HG02981 (cell line): ENCODE measurements at regions not wholly inside any gene's neighbourhood (a gene's known extent, or its start where the extent isn't known, plus 50 kb on each side); places are given as distances from the start of the nearest gene placed in this dataset.
A peak's percentile ranks its signal among the peaks of the same experiment; 100 is the strongest.

Experiments
- ATAC-seq: cut with Tn5 transposase; IDR thresholded peaks from one replicate; pipeline ENCODE4 v1.9.1; 2021; ENCODE audit warnings: mild to moderate bottlenecking, moderate library complexity; ENCODE audit not compliant: unreplicated experiment

- ATAC-seq: no peak
These were observed 483.0 kb upstream of the ID2 start for GRCh38 chr2:8198766-8199382.

GRCh38 chr2:8202132-8202531, 479.7 kb upstream of the ID2 start:
- ATAC-seq: peak; percentile 92

- ATAC-seq: no peak
These were observed 478.5 kb upstream of the ID2 start for GRCh38 chr2:8203364-8203763.

- ATAC-seq: no peak
These were observed 477.1 kb upstream of the ID2 start for GRCh38 chr2:8204711-8205110.

GRCh38 chr2:8209494-8209893, 472.4 kb upstream of the ID2 start:
- no peak for ATAC-seq

- ATAC-seq: no peak
These were observed 470.5 kb upstream of the ID2 start for GRCh38 chr2:8211384-8211783.

- ATAC-seq: no peak
These were observed 469.6 kb upstream of the ID2 start for GRCh38 chr2:8212239-8212638.

- ATAC-seq: no peak
These were observed 467.7 kb upstream of the ID2 start for GRCh38 chr2:8214036-8214615.

GRCh38 chr2:8215159-8215863, 466.5 kb upstream of the ID2 start:
- peak; percentile 95 for ATAC-seq

- no peak for ATAC-seq
These were observed 465.9 kb upstream of the ID2 start for GRCh38 chr2:8215982-8216381.

GRCh38 chr2:8216397-8216796, 465.5 kb upstream of the ID2 start:
- no peak for ATAC-seq

GRCh38 chr2:8217468-8218030, 464.3 kb upstream of the ID2 start:
- no peak for ATAC-seq

- ATAC-seq: no peak
These were observed 462.8 kb upstream of the ID2 start for GRCh38 chr2:8219096-8219495.

GRCh38 chr2:8219631-8220355, 462.1 kb upstream of the ID2 start:
- no peak for ATAC-seq

GRCh38 chr2:8222979-8223694, 458.7 kb upstream of the ID2 start:
- no peak for ATAC-seq

- ATAC-seq: no peak
These were observed 458.0 kb upstream of the ID2 start for GRCh38 chr2:8223695-8224346.

- ATAC-seq: no peak
These were observed 457.3 kb upstream of the ID2 start for GRCh38 chr2:8224347-8225190.

- no peak for ATAC-seq
These were observed 456.6 kb upstream of the ID2 start for GRCh38 chr2:8225266-8225665.

GRCh38 chr2:8225798-8226197, 456.1 kb upstream of the ID2 start:
- no peak for ATAC-seq
